A549 (cell line): ENCODE measurements at regions not wholly inside any gene's neighbourhood (a gene's known extent, or its start where the extent isn't known, plus 50 kb on each side); places are given as distances from the start of the nearest gene placed in this dataset.

Experiments
- ATAC-seq, 2 experiments: fragments of 200-7000 bp in 1 of 2; fragments of >200 bp in 1 of 2; cut with Nextera tagmentation in 1 of 2; cut with Tn5 transposase in 1 of 2; 3 replicates each; pipeline versions ENCODE4 v1.8.0 to v1.9.1; 2018 to 2020; ENCODE audit warnings: mild to moderate bottlenecking in 1 of 2, moderate library complexity in 1 of 2
- CTCF ChIA-PET: fragments of 300-600 bp; sonication (Branson Sonifier 250); formaldehyde crosslinking; extraction: SDS; loops from one replicate; lab custom pipeline; 2021; ENCODE audit warnings: antibody characterized with exemption, inconsistent platforms; lab: Yijun Ruan, JAX
- POLR2A ChIA-PET: fragments of 350-600 bp; formaldehyde crosslinking; extraction: SDS; loops from one replicate; lab custom pipeline; 2021; ENCODE audit warnings: antibody characterized with exemption, inconsistent platforms; lab: Yijun Ruan, JAX
- DNase-seq, 2 experiments: peaks; one replicate each; pipeline versions ENCODE4 v3.0.0 to v3.0.0-alpha.2; 2011 to 2016; ENCODE audit warnings: low read depth in 1 of 2, low spot score in 1 of 2
- FAIRE-seq: peaks from 2 replicates; lab custom pipeline; 2011; peaks lifted over from hg19 to GRCh38; lab: Jason Lieb, UNC
- H3K27ac ChIP-seq, 2 experiments: fragments of >200 bp; sonication (Bioruptor Twin); formaldehyde crosslinking; 3 replicates each; pipeline ENCODE4 v1.5.1; 2016 to 2017
- H3K4me1 ChIP-seq: fragments of >200 bp; sonication (Bioruptor Twin); formaldehyde crosslinking; 3 replicates; pipeline ENCODE4 v1.6.1; 2016
- H3K4me2 ChIP-seq: fragments of >200 bp; sonication (Bioruptor Twin); formaldehyde crosslinking; 3 replicates; pipeline ENCODE4 v1.6.1; 2016
- H3K4me3 ChIP-seq: fragments of >200 bp; sonication (Bioruptor Twin); formaldehyde crosslinking; 3 replicates; pipeline ENCODE4 v1.5.1; 2016
- H3K9me3 ChIP-seq: fragments of >200 bp; sonication (Bioruptor Twin); formaldehyde crosslinking; 3 replicates; pipeline ENCODE4 v1.6.1; 2016
- BHLHE40 ChIP-seq: IDR thresholded peaks from 2 replicates; pipeline ENCODE4 v1.6.1; 2012; ENCODE audit warnings: low read depth, low read length, inconsistent platforms
- CEBPB ChIP-seq, 2 experiments: fragments of >200 bp in 1 of 2; sonication (Bioruptor Twin) in 1 of 2; formaldehyde crosslinking in 1 of 2; IDR thresholded peaks; 2 replicates each; pipeline ENCODE4 v1.6.1; 2012 to 2016
- CHD4 ChIP-seq: fragments of 200-600 bp; sonication (generic); IDR thresholded peaks from 2 replicates; pipeline ENCODE4 v1.6.1; 2016; ENCODE audit warnings: antibody characterized with exemption, mild to moderate bottlenecking, borderline replicate concordance
- EHMT2 ChIP-seq: fragments of 200-600 bp; sonication (generic); IDR thresholded peaks from 2 replicates; pipeline ENCODE4 v1.6.1; 2016; ENCODE audit warnings: antibody characterized with exemption, low read depth, mild to moderate bottlenecking, moderate library complexity
- ESRRA ChIP-seq: fragments of 150-350 bp; IDR thresholded peaks from 2 replicates; pipeline ENCODE4 v1.6.1; 2014; ENCODE audit warnings: mild to moderate bottlenecking, low read length, borderline replicate concordance
- GATA3 ChIP-seq: IDR thresholded peaks from 2 replicates; pipeline ENCODE4 v1.6.1; 2012; ENCODE audit warnings: borderline replicate concordance
- HDAC2 ChIP-seq: fragments of 200-600 bp; sonication (generic); IDR thresholded peaks from 2 replicates; pipeline ENCODE4 v1.6.1; 2016
- HEYL ChIP-seq: fragments of 250-450 bp; sonication (Bioruptor Pico); IDR thresholded peaks from 2 replicates; pipeline ENCODE4 v1.8.0; 2021; ENCODE audit warnings: mild to moderate bottlenecking, moderate library complexity
- HOXB13 ChIP-seq: fragments of 250-450 bp; sonication (Bioruptor Pico); IDR thresholded peaks from 2 replicates; pipeline ENCODE4 v1.5.0; 2020; ENCODE audit warnings: low read depth, mild to moderate bottlenecking, moderate library complexity
- KDM1A ChIP-seq: fragments of 200-600 bp; sonication (generic); IDR thresholded peaks from 2 replicates; pipeline ENCODE4 v1.6.1; 2016; ENCODE audit warnings: low read depth, mild to moderate bottlenecking
- MAFK ChIP-seq: fragments of 450-650 bp; IDR thresholded peaks from 2 replicates; pipeline ENCODE4 v1.6.1; 2014; ENCODE audit not compliant: partially characterized antibody
- MYC ChIP-seq: IDR thresholded peaks from 2 replicates; pipeline ENCODE4 v1.6.1; 2012; ENCODE audit warnings: mild to moderate bottlenecking, inconsistent platforms, low read length, improper control_type of control experiment, borderline replicate concordance
- NFE2L2 ChIP-seq: fragments of 150-350 bp; conservative IDR thresholded peaks from 2 replicates; pipeline ENCODE4 v1.6.1; 2014; ENCODE audit warnings: low read length
- NR3C1 ChIP-seq: fragments of >200 bp; sonication (Bioruptor Twin); formaldehyde crosslinking; IDR thresholded peaks from 3 replicates; pipeline ENCODE4 v1.6.1; 2017
- POLR2AphosphoS2 ChIP-seq: conservative IDR thresholded peaks from 2 replicates; pipeline ENCODE4 v1.6.1; 2012; ENCODE audit warnings: low read length, improper control_type of control experiment, inconsistent platforms
- RFX5 ChIP-seq: fragments of 450-650 bp; IDR thresholded peaks from 2 replicates; pipeline ENCODE4 v1.7.1; 2014; ENCODE audit warnings: antibody characterized with exemption, mild to moderate bottlenecking, moderate library complexity
- ZFP36 ChIP-seq: fragments of 450-650 bp; IDR thresholded peaks from 2 replicates; pipeline ENCODE4 v1.6.1; 2014; ENCODE audit warnings: borderline replicate concordance; ENCODE audit not compliant: partially characterized antibody
- WGBS: methylation state at CpG from one replicate; pipeline ENCODE4 v1.1.6; 2017; ENCODE audit errors: missing lambda C conversion rate; 5-methylcytosine and 5-hydroxymethylcytosine counted together
- TF ChIP-seq, protein P1 (sequence below): fragments of 250-450 bp; sonication (Bioruptor Pico); IDR thresholded peaks from 2 replicates; pipeline ENCODE4 v1.5.0; 2020; ENCODE audit warnings: low read depth, mild to moderate bottlenecking, moderate library complexity
- TF ChIP-seq, protein P2 (sequence below): fragments of >200 bp; sonication (Bioruptor Twin); formaldehyde crosslinking; IDR thresholded peaks from 2 replicates; pipeline ENCODE4 v1.6.1; 2016
- TF ChIP-seq, protein P3 (sequence below): IDR thresholded peaks from 2 replicates; pipeline ENCODE4 v1.6.1; 2012; ENCODE audit warnings: low read depth, borderline replicate concordance
- TF ChIP-seq, protein P4 (sequence below): IDR thresholded peaks from 2 replicates; pipeline ENCODE4 v1.6.1; 2012
- TF ChIP-seq, protein P5 (sequence below): IDR thresholded peaks from 2 replicates; pipeline ENCODE4 v1.6.1; 2012

DNA sequence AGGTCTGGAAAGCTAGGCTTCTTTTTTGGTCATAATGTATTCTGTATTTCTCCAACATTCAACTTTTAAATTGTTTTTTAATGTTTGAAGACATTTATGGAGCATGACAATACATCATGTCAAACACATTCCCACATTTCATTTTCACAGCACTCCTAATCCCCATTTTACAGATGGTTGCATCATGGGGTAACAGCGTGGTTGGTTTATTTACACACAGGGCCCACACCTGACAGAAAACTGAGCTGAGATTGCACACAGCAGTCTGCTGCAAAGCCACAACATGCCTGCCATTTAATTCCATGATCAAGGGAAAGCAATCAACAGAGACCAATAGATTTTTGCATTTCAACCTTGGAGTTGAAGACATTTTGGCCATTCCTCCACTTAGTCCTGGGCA, 335.7 kb upstream of the MGAT5 start:
- Histone ChIP-seq H3K9me3 (peaks cover 4% of the 10 kb centered on the region; the same call in 2 of the 3 replicates), H3K4me1 (no peaks in the 10 kb centered on the region), H3K27ac (no peak overlapping the region), H3K4me3 (no peak overlapping the region), H3K4me2 (no peak overlapping the region)
- POLR2A ChIA-PET: no interaction called here
- CTCF ChIA-PET: no interaction called here
- ATAC-seq (no peak), FAIRE-seq (no peak), DNase-seq (no peak)
- WGBS: 5% methylated on average over 1 of the region's 1 CpG
- TF ChIP-seq NFE2L2 (no peak), HOXB13 (CRISPR knock-in tag) (no peak)
- TF ChIP-seq, protein P1, sequence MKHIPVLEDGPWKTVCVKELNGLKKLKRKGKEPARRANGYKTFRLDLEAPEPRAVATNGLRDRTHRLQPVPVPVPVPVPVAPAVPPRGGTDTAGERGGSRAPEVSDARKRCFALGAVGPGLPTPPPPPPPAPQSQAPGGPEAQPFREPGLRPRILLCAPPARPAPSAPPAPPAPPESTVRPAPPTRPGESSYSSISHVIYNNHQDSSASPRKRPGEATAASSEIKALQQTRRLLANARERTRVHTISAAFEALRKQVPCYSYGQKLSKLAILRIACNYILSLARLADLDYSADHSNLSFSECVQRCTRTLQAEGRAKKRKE: no peak

DNA sequence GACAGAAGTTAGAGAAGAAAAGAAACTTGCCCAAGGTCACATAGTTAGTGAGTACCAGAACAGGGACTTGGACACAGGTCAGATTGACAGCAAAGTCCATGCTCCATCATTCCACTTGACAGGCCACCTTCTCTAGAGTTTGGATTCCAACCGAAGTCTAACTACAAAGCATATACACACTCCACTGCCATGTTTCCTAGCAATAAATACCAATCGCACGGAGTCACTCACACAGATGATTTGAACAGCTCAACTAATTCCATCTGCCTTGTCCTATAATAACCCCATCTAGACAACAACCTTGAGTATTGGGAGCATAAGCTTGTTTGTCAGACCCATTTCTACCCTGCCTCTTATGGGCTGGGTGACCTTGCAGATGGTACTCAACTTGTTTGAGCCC, 334.6 kb upstream of the MGAT5 start:
- FAIRE-seq (no peak), DNase-seq (no peak), ATAC-seq (no peak)
- Histone ChIP-seq H3K4me3 (no peak overlapping the region), H3K4me2 (no peak overlapping the region), H3K4me1 (no peaks in the 10 kb centered on the region), H3K9me3 (peaks cover 4% of the 10 kb centered on the region; the same call in 2 of the 3 replicates), H3K27ac (no peak overlapping the region)
- TF ChIP-seq NR3C1: no peak
- TF ChIP-seq CHD4: no peak
- ChIA-PET POLR2A (no interaction called here), CTCF (no interaction called here)
- WGBS: 37% methylated on average over 3 of the region's 3 CpGs

DNA sequence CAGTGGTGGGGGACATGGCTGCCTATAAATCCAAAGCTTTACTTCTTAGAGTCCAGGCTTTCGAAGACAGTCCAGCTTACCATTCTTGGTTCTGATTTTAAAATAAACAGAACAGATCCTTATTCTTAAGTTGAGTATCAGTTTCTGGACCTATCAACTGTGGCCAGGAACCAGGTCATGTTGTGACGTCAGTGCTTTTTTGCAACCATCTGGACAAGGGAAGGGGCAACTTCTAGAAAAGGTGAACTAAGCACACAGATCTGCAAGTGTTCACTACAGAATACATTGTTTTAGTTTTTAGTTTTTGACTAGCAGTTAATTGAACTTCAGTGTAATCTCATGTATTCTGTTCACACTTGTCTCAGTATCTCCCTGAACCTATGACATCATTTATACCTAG, 326.0 kb upstream of the MGAT5 start:
- 28% methylated on average over 2 of the region's 2 CpGs for WGBS
- Histone ChIP-seq H3K27ac (no peak overlapping the region), H3K4me1 (no peaks in the 10 kb centered on the region), H3K4me3 (no peak overlapping the region), H3K9me3 (no peaks in the 10 kb centered on the region), H3K4me2 (no peak overlapping the region)
- TF ChIP-seq RFX5 (no peak), HEYL (CRISPR knock-in tag) (no peak), EHMT2 (no peak), ZFP36 (no peak), MYC (no peak), ESRRA (no peak), MAFK (no peak), CEBPB (IDR thresholded peaks at IDR 0.05) (no peak)
- TF ChIP-seq, protein P2, sequence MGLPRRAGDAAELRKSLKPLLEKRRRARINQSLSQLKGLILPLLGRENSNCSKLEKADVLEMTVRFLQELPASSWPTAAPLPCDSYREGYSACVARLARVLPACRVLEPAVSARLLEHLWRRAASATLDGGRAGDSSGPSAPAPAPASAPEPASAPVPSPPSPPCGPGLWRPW: no peak
- TF ChIP-seq, protein P3, sequence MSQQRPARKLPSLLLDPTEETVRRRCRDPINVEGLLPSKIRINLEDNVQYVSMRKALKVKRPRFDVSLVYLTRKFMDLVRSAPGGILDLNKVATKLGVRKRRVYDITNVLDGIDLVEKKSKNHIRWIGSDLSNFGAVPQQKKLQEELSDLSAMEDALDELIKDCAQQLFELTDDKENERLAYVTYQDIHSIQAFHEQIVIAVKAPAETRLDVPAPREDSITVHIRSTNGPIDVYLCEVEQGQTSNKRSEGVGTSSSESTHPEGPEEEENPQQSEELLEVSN: no peak
- TF ChIP-seq, protein P4, sequence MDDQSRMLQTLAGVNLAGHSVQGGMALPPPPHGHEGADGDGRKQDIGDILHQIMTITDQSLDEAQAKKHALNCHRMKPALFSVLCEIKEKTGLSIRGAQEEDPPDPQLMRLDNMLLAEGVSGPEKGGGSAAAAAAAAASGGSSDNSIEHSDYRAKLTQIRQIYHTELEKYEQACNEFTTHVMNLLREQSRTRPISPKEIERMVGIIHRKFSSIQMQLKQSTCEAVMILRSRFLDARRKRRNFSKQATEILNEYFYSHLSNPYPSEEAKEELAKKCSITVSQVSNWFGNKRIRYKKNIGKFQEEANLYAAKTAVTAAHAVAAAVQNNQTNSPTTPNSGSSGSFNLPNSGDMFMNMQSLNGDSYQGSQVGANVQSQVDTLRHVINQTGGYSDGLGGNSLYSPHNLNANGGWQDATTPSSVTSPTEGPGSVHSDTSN: no peak
- CTCF ChIA-PET: interaction anchor here (0.8 kb wide), 1 partner anchor 209 kb away, joined by 3 read pairs; no protein-coding TSS in a partner anchor
- no peak for FAIRE-seq
- no peak for ATAC-seq
- no peak for DNase-seq
- POLR2A ChIA-PET: no interaction called here

DNA sequence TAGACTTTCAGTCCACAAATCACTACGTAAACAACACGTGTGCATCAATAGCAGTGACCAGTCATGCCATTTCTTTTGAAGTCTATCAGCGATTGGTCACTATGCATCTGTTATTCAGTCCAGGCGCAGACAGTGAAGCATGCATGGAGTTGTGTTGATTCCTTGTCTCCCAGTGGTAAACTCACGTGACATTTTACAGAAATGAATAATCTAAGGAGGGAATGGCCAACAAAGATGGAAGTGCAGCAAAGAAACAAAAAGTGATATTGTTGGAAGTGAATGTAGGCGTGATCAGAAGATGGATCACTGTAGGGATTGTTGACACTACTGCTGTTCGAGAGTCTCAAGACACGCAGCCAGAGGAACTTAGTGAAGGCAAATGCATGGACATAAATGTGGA, 317.8 kb upstream of the MGAT5 start:
- ChIA-PET POLR2A (no interaction called here), CTCF (no interaction called here)
- Histone ChIP-seq H3K4me2 (no peak overlapping the region), H3K4me1 (no peaks in the 10 kb centered on the region), H3K4me3 (no peak overlapping the region), H3K9me3 (no peaks in the 10 kb centered on the region), H3K27ac (no peak overlapping the region)
- no peak for FAIRE-seq
- TF ChIP-seq BHLHE40 (no peak), GATA3 (no peak), RFX5 (no peak), KDM1A (no peak), POLR2AphosphoS2 (no peak), HDAC2 (no peak)
- TF ChIP-seq, protein P5, sequence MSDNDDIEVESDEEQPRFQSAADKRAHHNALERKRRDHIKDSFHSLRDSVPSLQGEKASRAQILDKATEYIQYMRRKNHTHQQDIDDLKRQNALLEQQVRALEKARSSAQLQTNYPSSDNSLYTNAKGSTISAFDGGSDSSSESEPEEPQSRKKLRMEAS: no peak
- no peak for DNase-seq
- no peak for ATAC-seq
- WGBS: 42% methylated on average over 8 of the region's 8 CpGs
